HCT116 (cell line): ENCODE measurements at regions not wholly inside any gene's neighbourhood (a gene's known extent, or its start where the extent isn't known, plus 50 kb on each side); places are given as distances from the start of the nearest gene placed in this dataset.

Experiments
- ATAC-seq: fragments of 200-7000 bp; cut with Tn5 transposase; 2 replicates; pipeline ENCODE4 v1.9.1; 2020; ENCODE audit warnings: mild to moderate bottlenecking, moderate library complexity
- BruUV-seq: library from RNA; stranded (reverse); fragments of 400-500 nt; replicated peaks from 2 replicates; lab custom pipeline; 2021; lab: Mats Ljungman, UMichigan
- CTCF ChIA-PET: fragments of 300-600 bp; sonication (Branson Sonifier 250); formaldehyde crosslinking; loops from one replicate; lab custom pipeline; 2021; ENCODE audit warnings: antibody characterized with exemption; lab: Charles Lee
- POLR2A ChIA-PET: fragments of 300-600, 350-600 bp; sonication (Branson Sonifier 250); formaldehyde crosslinking; loops from one replicate; lab custom pipeline; 2021; ENCODE audit warnings: antibody characterized with exemption; lab: Charles Lee
- RAD21 ChIA-PET, 2 experiments: fragments of 300-600 bp; sonication (Branson Sonifier 250); formaldehyde crosslinking; loops; one replicate each; lab custom pipeline; 2023; ENCODE audit warnings: low total read pairs in 2 of 2; ENCODE audit not compliant: uncharacterized antibody in 2 of 2, unreplicated experiment in 2 of 2, low non-redundant PET in 1 of 2; lab: Charles Lee
- DNase-seq: peaks from one replicate; pipeline ENCODE4 v3.0.0-alpha.2; 2010; ENCODE audit warnings: low read depth, low spot score
- H2AFZ ChIP-seq: fragments of 200-600 bp; shearing (Covaris generic), sonication (generic); 2 replicates; pipeline ENCODE4 v1.6.1; 2017; ENCODE audit warnings: low read depth, mixed run types, mixed read lengths, antibody characterized with exemption, low read length; ENCODE audit not compliant: poor library complexity, severe bottlenecking
- H3K27ac ChIP-seq: 2 replicates; pipeline ENCODE4 v1.5.1; 2012; ENCODE audit warnings: low read depth, low read length
- H3K27me3 ChIP-seq: fragments of 200-600 bp; sonication (generic); 2 replicates; pipeline ENCODE4 v1.6.1; 2016; ENCODE audit warnings: mixed run types, low read length, mixed read lengths; ENCODE audit not compliant: insufficient read depth
- H3K36me3 ChIP-seq, 2 experiments: fragments of 200-500 bp in 1 of 2; fragments of 200-600 bp in 1 of 2; sonication (Bioruptor generic) in 1 of 2; sonication (generic) in 1 of 2; 2 replicates each; pipeline versions ENCODE4 v1.5.1 to v1.6.1; 2014 to 2016; ENCODE audit warnings: low read length in 2 of 2, inconsistent platforms in 1 of 2, mixed read lengths in 1 of 2, mixed run types in 1 of 2; ENCODE audit not compliant: insufficient read depth in 2 of 2, control insufficient read depth in 1 of 2
- H3K4me1 ChIP-seq, 2 experiments: fragments of 200-600 bp in 1 of 2; sonication (generic) in 1 of 2; 2 replicates each; pipeline versions ENCODE4 v1.5.1 to v1.6.1; 2012 to 2017; ENCODE audit warnings: low read length in 2 of 2, inconsistent platforms in 1 of 2, mild to moderate bottlenecking in 1 of 2, mixed read lengths in 1 of 2, mixed run types in 1 of 2, moderate library complexity in 1 of 2; ENCODE audit not compliant: insufficient read depth in 2 of 2, control insufficient read depth in 1 of 2
- H3K4me2 ChIP-seq: fragments of 200-600 bp; sonication (generic); 2 replicates; pipeline ENCODE4 v1.6.1; 2017; ENCODE audit warnings: mixed run types, low read length, mixed read lengths
- H3K4me3 ChIP-seq, 2 experiments: fragments of 200-600 bp in 1 of 2; sonication (generic) in 1 of 2; replicated peaks in 1 of 2; 2 replicates each; pipeline ENCODE4 v1.5.1; 2011 to 2016; ENCODE audit warnings: low read length in 2 of 2, control low read depth in 1 of 2, low read depth in 1 of 2, mild to moderate bottlenecking in 1 of 2, mixed read lengths in 1 of 2, mixed run types in 1 of 2
- H3K79me2 ChIP-seq: fragments of 200-600 bp; sonication (generic); 2 replicates; pipeline ENCODE4 v1.6.1; 2017; ENCODE audit warnings: mild to moderate bottlenecking, mixed run types, low read length, moderate library complexity, mixed read lengths; ENCODE audit not compliant: insufficient read depth
- H3K9ac ChIP-seq: fragments of 200-600 bp; sonication (generic); 2 replicates; pipeline ENCODE4 v1.6.1; 2016; ENCODE audit warnings: low read length, mixed read lengths
- H3K9me2 ChIP-seq: fragments of 200-600 bp; sonication (generic), shearing (Covaris generic); 2 replicates; pipeline ENCODE4 v1.6.1; 2017; ENCODE audit warnings: mixed run types, mild to moderate bottlenecking, moderate library complexity; ENCODE audit not compliant: insufficient read depth
- H3K9me3 ChIP-seq, 2 experiments: fragments of 200-500 bp in 1 of 2; fragments of 200-600 bp in 1 of 2; sonication (Bioruptor generic) in 1 of 2; sonication (generic) in 1 of 2; 2 replicates each; pipeline ENCODE4 v1.6.1; 2014 to 2017; ENCODE audit warnings: low read length in 2 of 2, mixed read lengths in 2 of 2, inconsistent platforms in 1 of 2, low read depth in 1 of 2, mild to moderate bottlenecking in 1 of 2, mixed run types in 1 of 2, moderate library complexity in 1 of 2; ENCODE audit not compliant: control insufficient read depth in 1 of 2, insufficient read depth in 1 of 2
- H4K20me1 ChIP-seq: fragments of 200-600 bp; sonication (generic), shearing (Covaris generic); 2 replicates; pipeline ENCODE4 v1.6.1; 2017; ENCODE audit warnings: mixed run types, mild to moderate bottlenecking, moderate library complexity; ENCODE audit not compliant: insufficient read depth
- CBX3 ChIP-seq: IDR thresholded peaks from 2 replicates; pipeline ENCODE4 v1.6.1; 2012; ENCODE audit warnings: low read depth
- CEBPB ChIP-seq: IDR thresholded peaks from 2 replicates; pipeline ENCODE4 v1.6.1; 2012; ENCODE audit warnings: low read depth
- EGR1 ChIP-seq: IDR thresholded peaks from 2 replicates; pipeline ENCODE4 v1.6.1; 2012; ENCODE audit warnings: low read depth
- ELF1 ChIP-seq: IDR thresholded peaks from 2 replicates; pipeline ENCODE4 v1.6.1; 2012; ENCODE audit warnings: low read depth, borderline replicate concordance
- EZH2 ChIP-seq: fragments of 200-600 bp; sonication (generic); IDR thresholded peaks from 2 replicates; pipeline ENCODE4 v1.6.1; 2017; ENCODE audit warnings: antibody characterized with exemption, mixed run types
- FOSL1 ChIP-seq: IDR thresholded peaks from 2 replicates; pipeline ENCODE4 v1.6.1; 2012; ENCODE audit warnings: low read depth
- JUND ChIP-seq: IDR thresholded peaks from 2 replicates; pipeline ENCODE4 v1.6.1; 2012
- POLR2AphosphoS5 ChIP-seq: IDR thresholded peaks from 2 replicates; pipeline ENCODE4 v1.6.1; 2011; ENCODE audit warnings: mild to moderate bottlenecking, low read depth, low read length, moderate library complexity
- RAD21 ChIP-seq: IDR thresholded peaks from 2 replicates; pipeline ENCODE4 v1.6.1; 2012; ENCODE audit warnings: low read depth, mild to moderate bottlenecking
- SIN3A ChIP-seq: IDR thresholded peaks from 2 replicates; pipeline ENCODE4 v1.6.1; 2012; ENCODE audit warnings: low read depth
- SP1 ChIP-seq: IDR thresholded peaks from 2 replicates; pipeline ENCODE4 v1.6.1; 2012; ENCODE audit warnings: low read depth
- SRF ChIP-seq: IDR thresholded peaks from 2 replicates; pipeline ENCODE4 v1.6.1; 2012; ENCODE audit warnings: low read depth
- TCF7L2 ChIP-seq: IDR thresholded peaks from 2 replicates; pipeline ENCODE4 v1.7.0; 2011; ENCODE audit warnings: borderline replicate concordance, inconsistent platforms; ENCODE audit not compliant: insufficient read depth, insufficient read length; ENCODE audit errors: extremely low read depth
- YY1 ChIP-seq: IDR thresholded peaks from 2 replicates; pipeline ENCODE4 v1.6.1; 2011; ENCODE audit warnings: low read length, low read depth, moderate library complexity, mild to moderate bottlenecking; ENCODE audit not compliant: insufficient replicate concordance; ENCODE audit errors: extremely low read depth
- intact Hi-C: fragments of 100-400 bp; cut with micrococcal nuclease; formaldehyde crosslinking; loops from 2 replicates; pipeline ENCODE4 v1.10.0; 2022
- TF ChIP-seq, protein P1 (sequence below): IDR thresholded peaks from 2 replicates; pipeline ENCODE4 v1.6.1; 2012
- TF ChIP-seq, protein P2 (sequence below): IDR thresholded peaks from 2 replicates; pipeline ENCODE4 v1.6.1; 2011; ENCODE audit warnings: mild to moderate bottlenecking, low read length, moderate library complexity; ENCODE audit not compliant: insufficient replicate concordance; ENCODE audit errors: extremely low read depth
- TF ChIP-seq, protein P3 (sequence below), 3 experiments: fragments of 200-600 bp in 1 of 3; sonication (generic) in 1 of 3; IDR thresholded peaks in 2 of 3; conservative IDR thresholded peaks in 1 of 3; 2 replicates each; pipeline ENCODE4 v1.5.1; 2012 to 2017; ENCODE audit warnings: low read depth in 2 of 3, low read length in 2 of 3, antibody characterized with exemption in 1 of 3, borderline replicate concordance in 1 of 3, control low read depth in 1 of 3, mild to moderate bottlenecking in 1 of 3, mixed read lengths in 1 of 3, mixed run types in 1 of 3, moderate library complexity in 1 of 3; ENCODE audit not compliant: insufficient read depth in 1 of 3
- TF ChIP-seq, protein P4 (sequence below): IDR thresholded peaks from 2 replicates; pipeline ENCODE4 v1.6.1; 2012; ENCODE audit warnings: low read depth

DNA sequence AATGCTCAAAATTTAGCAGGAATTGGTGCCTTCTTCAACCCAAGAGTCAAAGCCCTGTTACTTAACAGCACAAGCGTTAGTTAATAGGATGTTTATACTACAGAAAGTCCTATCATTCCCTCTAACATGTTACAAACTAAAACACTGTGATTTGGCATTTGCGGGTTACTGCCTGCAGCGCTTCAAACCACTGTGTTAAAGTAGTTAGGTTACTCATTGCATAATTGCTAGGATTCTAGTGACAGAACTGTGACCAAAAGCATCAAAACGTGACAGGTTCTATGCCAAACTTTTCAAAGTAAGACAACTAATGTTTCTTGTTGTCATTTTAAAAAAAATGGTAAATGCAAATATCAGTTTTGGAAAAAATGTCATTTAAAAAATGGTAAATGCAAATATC is 442.8 kb upstream of the ZFP42 start:
- H2AFZ ChIP-seq: no peak overlapping the region
- ChIA-PET CTCF (no interaction called here), POLR2A (no interaction called here), RAD21 (no interaction called here)
- TF ChIP-seq, protein P1, sequence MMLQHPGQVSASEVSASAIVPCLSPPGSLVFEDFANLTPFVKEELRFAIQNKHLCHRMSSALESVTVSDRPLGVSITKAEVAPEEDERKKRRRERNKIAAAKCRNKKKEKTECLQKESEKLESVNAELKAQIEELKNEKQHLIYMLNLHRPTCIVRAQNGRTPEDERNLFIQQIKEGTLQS: no peak
- TF ChIP-seq SP1 (no peak), SRF (no peak), TCF7L2 (no peak), ELF1 (no peak), FOSL1 (no peak), YY1 (no peak), EZH2 (no peak), CBX3 (no peak), EGR1 (no peak), POLR2AphosphoS5 (no peak), JUND (no peak), RAD21 (no peak), CEBPB (no peak), SIN3A (no peak)
- TF ChIP-seq, protein P2, sequence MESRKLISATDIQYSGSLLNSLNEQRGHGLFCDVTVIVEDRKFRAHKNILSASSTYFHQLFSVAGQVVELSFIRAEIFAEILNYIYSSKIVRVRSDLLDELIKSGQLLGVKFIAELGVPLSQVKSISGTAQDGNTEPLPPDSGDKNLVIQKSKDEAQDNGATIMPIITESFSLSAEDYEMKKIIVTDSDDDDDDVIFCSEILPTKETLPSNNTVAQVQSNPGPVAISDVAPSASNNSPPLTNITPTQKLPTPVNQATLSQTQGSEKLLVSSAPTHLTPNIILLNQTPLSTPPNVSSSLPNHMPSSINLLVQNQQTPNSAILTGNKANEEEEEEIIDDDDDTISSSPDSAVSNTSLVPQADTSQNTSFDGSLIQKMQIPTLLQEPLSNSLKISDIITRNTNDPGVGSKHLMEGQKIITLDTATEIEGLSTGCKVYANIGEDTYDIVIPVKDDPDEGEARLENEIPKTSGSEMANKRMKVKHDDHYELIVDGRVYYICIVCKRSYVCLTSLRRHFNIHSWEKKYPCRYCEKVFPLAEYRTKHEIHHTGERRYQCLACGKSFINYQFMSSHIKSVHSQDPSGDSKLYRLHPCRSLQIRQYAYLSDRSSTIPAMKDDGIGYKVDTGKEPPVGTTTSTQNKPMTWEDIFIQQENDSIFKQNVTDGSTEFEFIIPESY: no peak
- TF ChIP-seq, protein P3, sequence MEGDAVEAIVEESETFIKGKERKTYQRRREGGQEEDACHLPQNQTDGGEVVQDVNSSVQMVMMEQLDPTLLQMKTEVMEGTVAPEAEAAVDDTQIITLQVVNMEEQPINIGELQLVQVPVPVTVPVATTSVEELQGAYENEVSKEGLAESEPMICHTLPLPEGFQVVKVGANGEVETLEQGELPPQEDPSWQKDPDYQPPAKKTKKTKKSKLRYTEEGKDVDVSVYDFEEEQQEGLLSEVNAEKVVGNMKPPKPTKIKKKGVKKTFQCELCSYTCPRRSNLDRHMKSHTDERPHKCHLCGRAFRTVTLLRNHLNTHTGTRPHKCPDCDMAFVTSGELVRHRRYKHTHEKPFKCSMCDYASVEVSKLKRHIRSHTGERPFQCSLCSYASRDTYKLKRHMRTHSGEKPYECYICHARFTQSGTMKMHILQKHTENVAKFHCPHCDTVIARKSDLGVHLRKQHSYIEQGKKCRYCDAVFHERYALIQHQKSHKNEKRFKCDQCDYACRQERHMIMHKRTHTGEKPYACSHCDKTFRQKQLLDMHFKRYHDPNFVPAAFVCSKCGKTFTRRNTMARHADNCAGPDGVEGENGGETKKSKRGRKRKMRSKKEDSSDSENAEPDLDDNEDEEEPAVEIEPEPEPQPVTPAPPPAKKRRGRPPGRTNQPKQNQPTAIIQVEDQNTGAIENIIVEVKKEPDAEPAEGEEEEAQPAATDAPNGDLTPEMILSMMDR (IDR thresholded peaks at IDR 0.05 in 2 of 3, conservative IDR thresholded peaks at IDR 0.05 in 1 of 3; ENCODE audit: borderline replicate concordance in 1 of 3, insufficient read depth in 1 of 3, low read depth in 2 of 3, low read length in 2 of 3): no peak
- TF ChIP-seq, protein P4, sequence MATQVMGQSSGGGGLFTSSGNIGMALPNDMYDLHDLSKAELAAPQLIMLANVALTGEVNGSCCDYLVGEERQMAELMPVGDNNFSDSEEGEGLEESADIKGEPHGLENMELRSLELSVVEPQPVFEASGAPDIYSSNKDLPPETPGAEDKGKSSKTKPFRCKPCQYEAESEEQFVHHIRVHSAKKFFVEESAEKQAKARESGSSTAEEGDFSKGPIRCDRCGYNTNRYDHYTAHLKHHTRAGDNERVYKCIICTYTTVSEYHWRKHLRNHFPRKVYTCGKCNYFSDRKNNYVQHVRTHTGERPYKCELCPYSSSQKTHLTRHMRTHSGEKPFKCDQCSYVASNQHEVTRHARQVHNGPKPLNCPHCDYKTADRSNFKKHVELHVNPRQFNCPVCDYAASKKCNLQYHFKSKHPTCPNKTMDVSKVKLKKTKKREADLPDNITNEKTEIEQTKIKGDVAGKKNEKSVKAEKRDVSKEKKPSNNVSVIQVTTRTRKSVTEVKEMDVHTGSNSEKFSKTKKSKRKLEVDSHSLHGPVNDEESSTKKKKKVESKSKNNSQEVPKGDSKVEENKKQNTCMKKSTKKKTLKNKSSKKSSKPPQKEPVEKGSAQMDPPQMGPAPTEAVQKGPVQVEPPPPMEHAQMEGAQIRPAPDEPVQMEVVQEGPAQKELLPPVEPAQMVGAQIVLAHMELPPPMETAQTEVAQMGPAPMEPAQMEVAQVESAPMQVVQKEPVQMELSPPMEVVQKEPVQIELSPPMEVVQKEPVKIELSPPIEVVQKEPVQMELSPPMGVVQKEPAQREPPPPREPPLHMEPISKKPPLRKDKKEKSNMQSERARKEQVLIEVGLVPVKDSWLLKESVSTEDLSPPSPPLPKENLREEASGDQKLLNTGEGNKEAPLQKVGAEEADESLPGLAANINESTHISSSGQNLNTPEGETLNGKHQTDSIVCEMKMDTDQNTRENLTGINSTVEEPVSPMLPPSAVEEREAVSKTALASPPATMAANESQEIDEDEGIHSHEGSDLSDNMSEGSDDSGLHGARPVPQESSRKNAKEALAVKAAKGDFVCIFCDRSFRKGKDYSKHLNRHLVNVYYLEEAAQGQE: no peak
- no peaks in the 10 kb centered on the region for H3K79me2 ChIP-seq
- no peak overlapping the region for H3K27ac ChIP-seq
- no peak overlapping the region for H3K4me2 ChIP-seq
- intact Hi-C loops: no loop called here
- no peak overlapping the region for H3K9ac ChIP-seq
- BruUV-seq: no TSS peak
- no peaks in the 10 kb centered on the region for H3K36me3 ChIP-seq
- no peaks in the 10 kb centered on the region for H3K9me3 ChIP-seq
- peaks cover 0 to 5% of the 10 kb centered on the region in 2 experiments; a peak in 1 of 4 replicates for H3K4me1 ChIP-seq
- no peak overlapping the region for H3K4me3 ChIP-seq
- no peaks in the 10 kb centered on the region for H3K27me3 ChIP-seq
- ATAC-seq: no peak
- H3K9me2 ChIP-seq: no peaks in the 10 kb centered on the region; the same call in 1 of the 2 replicates
- no peak for DNase-seq
- no peaks in the 10 kb centered on the region for H4K20me1 ChIP-seq
